DMS114 treated with DMSO at 0.1 percent for 48 hours (cell line): ENCODE measurements at regions not wholly inside any gene's neighbourhood (a gene's known extent, or its start where the extent isn't known, plus 50 kb on each side); places are given as distances from the start of the nearest gene placed in this dataset.

Source experiments
- DNase-seq: peaks from one replicate; lab custom pipeline; 2025; ENCODE audit not compliant: unreplicated experiment; lab: John Stamatoyannopoulos, UW

DNA sequence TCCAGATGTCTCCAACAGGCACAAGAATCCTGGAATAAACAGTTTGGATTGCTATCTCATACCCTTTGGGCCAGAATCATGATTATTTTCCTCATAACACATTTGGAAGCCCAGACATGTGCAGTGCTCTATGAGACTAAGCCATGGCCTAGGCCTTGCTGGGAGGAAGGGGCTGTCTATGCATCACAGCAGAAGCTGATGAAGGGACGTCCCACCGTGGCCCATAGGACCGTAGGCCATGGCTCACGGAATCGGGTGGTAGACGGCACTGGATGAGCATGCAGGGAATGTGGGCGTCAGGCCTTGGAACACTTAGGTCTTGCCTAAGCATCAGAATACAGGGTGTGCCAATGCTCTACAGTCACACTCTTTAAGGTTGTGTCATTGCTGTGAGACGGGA, 283.8 kb upstream of the TSHZ3 start:
- no peak for DNase-seq

DNA sequence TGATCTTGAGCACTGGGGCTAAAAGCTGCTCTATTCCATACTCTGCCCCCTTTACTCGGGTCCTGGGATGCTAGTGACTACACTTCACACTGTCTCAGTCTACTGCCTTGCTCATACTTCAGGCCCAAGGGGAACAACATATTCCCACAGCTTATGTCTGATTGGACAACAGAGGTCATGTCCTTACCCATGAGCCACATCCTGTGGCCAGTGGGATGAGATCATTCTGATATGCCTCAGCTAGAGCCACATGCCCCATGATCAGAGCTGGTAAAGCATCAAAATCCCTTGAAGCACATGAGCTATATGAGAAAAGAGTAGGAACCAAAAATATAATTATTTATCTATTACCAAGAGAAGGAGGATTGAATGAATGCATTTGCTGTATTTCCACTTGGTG, 290.1 kb upstream of the TSHZ3 start:
- DNase-seq = no peak

DNA sequence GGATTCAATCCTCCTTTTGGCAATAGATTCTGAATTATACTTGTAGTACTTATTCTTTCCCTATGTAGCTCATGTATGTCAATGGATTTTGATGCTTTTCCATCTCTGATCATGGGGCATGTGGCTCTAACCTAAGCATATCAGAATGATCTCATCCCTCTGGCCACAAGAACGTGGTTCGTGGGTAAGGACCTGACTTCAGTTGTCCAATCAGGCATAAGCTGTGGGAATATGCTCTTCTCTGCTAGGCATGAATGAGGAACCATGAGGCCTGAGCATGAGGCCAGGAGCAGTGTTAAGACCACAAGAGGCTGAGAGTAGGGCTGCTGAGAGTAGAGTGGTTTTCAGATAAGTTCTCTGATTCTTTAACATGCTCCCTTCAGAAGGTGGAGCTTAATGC, 292.4 kb upstream of the TSHZ3 start:
- no peak for DNase-seq

DNA sequence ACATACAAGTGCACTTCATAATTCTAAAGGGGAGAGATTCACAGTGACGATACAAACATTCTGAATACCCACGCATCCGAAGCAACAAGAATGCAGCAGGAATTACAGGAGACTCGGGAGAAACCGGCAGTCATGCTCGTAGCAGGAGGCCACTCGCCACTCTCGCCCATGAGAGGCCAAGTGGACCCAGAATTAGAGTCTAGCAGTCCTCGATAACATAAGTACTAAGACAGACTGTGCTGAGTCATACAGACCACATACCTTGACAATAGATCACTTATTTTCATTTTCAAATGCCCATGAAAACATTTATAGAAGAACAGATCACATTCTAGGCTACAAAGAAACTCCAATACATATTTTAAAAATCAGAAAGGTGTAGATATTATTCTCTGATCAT, 299.1 kb upstream of the TSHZ3 start:
- no peak for DNase-seq

DNA sequence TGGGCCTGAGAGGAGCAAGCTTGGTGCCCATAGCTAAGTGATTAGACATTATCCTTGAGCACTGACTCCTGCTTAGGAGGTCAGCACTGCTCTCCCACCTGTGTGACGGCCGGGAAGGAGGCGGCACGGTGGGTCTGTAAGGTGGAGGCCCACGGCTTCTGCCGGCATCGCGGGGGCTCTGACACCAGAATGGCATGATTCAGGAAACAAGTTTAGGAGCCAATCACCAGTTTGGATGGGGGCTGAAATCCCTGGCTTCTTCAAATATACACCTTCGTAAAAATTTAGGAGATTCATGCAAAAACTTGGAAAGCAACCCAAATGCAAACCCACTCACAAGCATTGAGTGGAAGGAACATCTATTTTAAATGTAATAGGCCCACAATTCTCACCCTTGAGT, 307.3 kb upstream of the TSHZ3 start:
- DNase-seq = no peak

DNA sequence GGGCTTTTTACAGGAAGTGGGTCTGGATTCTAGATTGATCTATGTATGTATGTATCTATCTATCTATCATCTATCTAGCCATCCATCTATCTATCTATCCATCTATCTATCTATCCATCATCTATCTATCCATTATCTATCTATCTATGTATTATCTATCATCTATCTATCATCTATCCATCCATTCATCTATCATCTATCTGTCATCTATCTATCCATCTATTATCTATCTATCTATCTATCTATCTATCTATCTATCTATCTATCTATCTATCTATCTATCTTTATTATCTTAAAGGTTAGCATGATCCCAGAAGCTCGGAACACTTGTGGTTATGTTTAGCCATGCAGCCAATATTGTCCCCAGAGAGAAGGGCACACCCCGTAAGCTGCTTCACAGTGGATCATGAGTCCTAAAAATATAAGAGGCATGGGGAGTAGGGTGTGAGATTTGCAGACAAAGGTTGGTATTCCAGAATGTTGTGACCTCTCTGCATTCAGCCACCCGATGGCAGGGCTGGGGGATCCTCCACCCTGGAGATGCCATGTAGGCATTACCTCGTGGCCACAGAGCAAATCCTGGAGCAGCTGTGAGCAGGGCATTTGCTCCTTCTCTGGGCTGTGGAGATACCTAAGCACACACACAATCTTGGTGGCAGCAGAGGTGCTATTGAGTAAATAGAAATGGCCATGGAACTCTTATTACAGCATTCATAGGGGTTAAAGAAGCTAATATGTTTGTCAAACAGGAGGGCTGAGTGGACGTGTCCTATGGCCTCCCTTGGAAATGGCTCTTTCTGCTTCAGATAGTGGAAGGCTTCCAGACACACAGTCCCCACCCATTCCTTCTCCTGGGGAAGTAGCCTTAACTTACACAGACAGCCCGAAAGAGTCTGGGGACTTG, 310.0 kb upstream of the TSHZ3 start:
- DNase-seq = no peak

DNA sequence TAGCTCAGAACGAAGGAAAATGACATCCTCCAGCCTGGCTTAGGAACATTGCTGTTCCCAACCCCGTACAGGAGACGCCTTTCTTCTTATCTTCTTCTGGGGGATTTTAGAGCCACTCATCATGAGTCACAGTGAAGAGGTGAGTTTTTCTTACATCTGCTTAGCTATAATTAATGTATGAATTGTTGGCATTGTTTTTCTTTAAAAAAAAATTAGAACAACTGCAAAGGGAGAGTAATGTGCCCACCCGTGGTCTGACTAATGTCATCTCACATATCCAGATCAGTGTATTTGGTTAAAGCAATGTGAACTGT, 310.6 kb upstream of the TSHZ3 start:
- no peak for DNase-seq

DNA sequence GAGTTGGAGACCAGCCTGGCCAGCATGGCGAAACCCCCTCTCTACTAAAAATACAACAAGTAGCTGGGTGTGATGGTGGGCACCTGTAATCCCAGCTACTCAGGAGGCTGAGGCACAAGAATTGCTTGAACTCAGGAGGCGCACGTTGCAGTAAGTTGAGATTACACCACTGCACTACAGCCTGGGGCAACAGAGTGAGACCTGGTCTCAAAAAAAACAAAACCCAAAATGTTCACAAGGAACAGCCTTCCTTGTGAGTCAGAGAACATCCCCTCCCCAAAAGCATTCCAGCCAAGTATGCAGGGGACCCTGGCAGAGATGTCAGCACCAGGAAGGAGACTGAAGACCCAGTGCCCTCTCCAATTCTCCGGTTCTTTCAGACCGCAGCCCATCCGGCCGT, 314.9 kb upstream of the TSHZ3 start:
- no peak for DNase-seq

DNA sequence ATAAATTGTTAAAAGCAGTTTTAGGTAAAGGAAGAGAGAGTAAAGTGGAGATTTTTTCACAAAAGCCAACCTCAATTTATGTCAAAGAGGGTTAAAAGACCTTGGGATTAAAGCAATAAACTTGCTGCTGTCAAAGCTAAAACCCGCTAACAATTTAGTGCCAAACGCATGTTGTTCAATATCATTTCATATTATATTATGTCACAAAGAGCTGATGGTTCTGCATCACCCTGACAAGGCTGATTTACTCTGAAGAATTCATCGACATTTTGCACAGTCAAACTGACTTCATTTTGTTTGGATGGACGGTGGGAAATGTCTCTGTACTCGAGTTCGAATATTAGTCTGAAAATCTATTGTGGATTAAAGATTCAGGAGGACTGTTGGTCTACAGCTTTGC, 315.8 kb upstream of the TSHZ3 start:
- no peak for DNase-seq

DNA sequence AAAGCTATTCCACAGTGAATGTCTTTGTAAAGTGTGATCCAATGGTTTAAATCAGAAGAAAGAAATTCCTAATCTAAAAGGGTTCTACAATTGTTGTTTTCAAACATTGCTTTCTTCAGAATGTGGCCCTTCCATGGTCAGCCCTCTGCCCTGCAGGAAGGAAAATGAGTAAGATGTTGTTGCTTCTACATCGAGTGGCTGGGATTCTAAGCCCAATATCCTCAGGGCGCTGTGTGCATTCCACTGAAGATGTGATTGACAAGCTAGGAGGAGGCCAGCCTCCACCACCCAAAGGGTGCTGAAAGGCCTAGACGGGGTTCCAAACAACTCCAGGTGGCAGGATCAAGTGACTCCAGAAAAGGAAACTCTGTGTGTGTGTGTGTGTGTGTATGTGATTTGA, 316.9 kb upstream of the TSHZ3 start:
- DNase-seq = no peak

DNA sequence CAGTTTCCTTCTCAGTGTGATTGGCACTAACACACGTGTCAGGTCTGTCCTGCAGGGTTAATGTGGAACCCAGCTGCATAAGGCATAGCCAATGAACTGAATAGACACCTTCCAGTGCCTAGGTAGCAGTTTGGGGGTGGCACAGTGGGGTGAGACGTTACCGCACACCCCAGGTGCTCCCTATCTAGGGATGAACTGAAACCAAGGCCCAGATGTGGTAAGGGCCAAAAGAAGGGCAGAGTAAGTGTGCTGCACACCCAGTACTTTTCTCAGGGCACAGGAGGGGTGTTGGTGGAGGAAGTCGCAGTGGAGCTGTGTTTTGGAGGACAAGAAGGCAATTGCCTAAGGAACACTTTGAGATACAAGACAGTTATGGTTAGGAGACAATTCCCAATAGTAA, 317.9 kb upstream of the TSHZ3 start:
- DNase-seq = no peak

DNA sequence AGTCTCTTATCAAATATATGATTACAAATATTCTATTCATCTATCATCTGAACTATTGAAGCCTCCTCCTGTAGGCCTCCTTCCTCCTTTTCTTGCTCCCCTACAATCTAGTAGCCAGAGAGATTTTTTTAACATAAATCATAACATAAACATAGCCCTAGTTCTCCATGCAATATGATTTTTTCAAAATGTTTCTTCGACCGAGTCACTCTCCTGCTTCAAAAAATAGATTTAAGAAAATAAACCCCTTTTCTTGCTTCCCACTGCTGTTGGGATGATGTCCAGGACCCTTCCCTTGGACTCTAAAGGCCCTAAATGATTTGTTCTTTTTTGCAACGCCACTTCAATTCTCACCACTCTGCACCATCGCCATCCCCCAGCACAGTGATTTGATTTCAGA, 319.7 kb upstream of the TSHZ3 start:
- DNase-seq = no peak

DNA sequence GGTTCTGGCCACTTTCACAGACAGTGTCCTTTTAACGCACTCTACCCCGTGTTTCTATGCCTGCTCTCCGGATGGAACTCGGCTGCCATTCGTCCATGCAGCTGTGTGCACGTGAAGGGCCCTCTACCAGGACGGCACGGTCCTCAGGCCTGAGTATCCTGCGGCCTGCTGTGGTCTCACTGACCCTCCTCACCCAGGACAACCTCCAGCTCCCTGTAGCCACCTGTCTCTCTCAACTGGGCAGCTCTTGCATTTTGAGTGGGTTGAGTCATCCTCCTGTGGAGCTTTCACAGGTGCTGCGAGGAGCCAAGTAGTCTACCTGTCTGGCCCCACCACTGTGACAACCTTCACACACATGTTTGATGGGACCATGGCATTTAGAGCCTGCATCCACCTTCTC, 321.7 kb upstream of the TSHZ3 start:
- no peak for DNase-seq

DNA sequence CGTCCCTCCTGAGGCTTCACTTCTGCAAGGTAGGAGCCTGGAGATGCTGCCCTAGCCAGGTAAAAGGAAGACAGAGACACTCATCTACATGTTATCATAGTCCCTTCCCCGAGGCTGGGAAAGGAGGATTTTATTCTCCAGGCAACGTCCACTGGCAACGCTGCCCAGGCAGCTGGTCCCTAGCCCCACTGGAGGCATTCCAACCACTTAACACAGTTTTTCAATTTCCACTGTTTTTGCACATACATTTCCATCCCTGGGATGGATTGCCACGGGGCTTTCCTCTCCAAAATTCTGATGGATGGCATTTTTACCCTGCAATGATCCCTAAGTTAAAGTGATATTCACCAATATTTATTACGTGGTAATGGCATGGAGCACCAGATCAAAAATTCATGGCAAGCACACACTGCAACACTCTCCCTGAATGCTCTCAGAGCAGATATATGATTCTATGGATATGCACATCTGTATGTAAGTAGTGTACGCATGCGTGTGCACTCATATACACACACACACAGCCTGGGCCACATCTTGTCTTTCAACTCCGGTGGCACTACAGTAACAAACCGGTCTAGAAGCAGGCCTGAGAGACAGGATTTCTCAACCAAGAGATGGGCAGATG, 322.3 kb upstream of the TSHZ3 start:
- no peak for DNase-seq

DNA sequence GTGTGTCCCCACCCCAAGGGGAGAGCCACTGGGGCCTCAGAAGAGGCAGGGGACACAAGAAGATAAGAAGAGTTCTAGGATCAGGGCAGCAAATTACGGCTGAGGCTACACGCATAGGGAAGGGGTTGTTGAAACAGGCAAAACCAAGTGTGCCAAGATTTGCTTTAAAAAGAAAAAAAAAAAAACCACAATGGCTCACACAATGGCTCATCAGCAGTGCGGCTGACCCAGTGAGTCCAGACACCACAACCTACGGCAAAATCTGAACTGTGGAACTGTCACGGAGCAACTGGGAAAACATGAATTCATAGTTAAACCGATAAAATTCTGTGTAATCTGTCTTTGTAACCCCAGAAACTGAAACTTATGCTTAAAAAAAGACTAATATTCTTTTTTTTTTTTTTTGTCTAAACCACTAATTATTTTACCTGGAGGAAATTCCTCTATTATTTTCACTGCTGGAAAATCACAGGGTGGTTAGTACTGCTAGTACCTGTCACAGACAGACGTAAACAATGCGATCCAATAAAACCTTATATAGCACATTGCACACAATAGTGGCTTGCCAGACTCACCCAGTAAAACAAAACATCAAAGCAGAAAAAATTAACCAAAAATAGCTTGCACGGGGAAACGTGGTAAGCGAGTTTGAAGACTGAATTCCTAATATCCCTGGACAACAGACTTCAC, 325.4 kb upstream of the TSHZ3 start:
- no peak for DNase-seq

DNA sequence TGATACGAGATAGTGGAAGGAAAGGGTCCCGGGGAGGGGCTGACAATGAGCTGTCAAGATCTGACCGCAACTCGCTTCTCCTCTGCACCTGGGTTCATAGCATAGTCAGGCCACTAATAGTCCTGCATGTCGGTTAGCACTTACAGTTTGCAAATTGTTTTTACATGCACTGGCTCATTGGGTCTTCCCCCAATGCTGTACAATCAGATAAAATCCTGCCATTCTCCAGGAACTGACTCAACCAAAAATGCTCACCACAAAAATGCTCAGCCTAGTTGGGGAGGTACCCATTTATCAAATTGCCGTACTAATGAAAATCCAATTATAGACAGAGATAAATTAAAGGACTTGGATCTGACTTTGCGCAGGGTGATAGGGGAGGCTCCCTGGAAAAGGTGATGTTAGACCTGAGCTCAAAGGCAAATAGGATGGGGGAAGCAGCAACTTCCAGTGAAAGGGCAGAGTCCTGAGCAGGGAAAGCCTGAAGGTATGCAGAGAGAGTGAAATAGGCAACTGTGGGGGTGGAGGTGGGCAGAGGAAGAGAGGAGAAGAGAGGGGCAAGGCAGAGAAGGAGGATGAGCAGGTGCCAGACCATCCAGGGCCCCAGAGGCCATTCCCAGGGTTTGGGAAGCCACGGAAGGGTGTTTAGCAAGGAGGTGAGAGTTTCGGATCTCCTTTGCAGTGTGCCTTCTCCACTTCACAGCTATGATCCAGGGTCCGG, 326.1 kb upstream of the TSHZ3 start:
- DNase-seq = no peak

DNA sequence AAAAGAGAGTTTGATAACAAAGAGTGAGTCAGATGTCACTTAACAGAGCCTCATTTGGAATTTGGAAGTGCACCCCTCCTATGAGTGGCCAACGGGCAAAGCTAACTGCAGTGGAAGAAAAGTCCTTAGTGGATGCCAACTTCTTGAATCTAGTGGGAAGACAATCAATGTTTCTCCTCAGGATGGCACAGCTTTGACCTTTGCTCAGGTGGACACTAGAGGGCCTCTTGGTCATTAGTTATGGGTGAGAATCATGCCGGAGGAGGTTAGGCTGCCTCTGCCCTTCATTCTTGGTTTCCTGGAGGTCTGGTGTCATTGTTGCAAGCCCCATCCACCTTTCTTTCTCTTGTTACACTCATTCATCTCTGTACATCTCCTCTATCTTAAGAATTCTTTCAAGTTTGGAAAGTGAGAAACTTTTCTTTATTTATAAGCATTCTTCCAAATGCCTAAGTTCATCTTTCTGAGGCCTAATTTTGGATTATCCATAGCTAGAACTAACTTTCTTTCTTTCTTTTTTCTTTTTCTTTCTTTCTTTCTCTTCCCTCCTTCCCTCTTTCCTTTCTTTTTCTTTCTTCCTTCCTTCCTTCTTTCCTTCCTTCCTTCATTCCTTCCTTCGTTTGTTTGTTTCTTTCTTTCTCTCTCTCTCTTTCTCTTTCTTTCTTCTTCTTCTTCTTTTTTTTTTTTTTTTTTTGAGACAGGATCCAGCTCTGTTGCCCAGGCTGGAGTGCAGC, 327.2 kb upstream of the TSHZ3 start:
- no peak for DNase-seq

DNA sequence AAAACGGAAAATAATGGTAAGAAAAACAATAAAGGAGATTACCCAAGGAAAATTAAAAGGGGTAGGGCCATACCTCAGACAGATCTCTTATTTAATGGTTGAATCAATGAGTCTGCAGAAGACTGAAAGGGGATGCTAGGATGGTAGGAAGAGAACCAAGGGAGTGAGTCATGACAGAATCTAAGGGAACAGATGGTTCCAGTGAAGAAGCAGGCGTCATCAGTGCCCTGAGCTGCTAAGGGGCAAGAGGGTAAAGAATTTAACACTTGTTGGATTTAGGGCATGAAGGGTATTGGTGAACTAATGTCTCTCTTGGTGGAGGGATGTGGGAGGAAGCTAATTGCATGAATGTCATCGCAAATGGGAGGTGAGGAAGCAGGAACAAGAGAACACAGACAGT, 329.2 kb upstream of the TSHZ3 start:
- DNase-seq = no peak

DNA sequence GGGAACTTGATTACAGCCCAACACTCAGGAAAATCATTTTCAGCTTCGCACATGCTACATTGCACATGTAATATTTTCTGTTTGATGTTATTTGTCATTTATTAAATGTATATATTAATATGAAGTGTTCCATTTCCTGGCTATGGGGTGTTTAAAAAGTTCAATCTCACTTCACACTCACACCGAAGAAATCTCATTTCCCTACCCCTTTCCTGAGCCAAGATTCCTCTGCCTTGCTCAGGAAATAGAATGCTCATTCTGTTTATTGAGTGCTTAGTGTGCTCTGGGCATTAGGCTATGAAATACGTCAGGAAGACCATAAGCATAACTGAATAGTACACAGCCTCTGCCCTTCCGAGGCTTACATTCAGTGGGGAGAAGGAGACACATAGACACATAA, 331.9 kb upstream of the TSHZ3 start:
- no peak for DNase-seq

DNA sequence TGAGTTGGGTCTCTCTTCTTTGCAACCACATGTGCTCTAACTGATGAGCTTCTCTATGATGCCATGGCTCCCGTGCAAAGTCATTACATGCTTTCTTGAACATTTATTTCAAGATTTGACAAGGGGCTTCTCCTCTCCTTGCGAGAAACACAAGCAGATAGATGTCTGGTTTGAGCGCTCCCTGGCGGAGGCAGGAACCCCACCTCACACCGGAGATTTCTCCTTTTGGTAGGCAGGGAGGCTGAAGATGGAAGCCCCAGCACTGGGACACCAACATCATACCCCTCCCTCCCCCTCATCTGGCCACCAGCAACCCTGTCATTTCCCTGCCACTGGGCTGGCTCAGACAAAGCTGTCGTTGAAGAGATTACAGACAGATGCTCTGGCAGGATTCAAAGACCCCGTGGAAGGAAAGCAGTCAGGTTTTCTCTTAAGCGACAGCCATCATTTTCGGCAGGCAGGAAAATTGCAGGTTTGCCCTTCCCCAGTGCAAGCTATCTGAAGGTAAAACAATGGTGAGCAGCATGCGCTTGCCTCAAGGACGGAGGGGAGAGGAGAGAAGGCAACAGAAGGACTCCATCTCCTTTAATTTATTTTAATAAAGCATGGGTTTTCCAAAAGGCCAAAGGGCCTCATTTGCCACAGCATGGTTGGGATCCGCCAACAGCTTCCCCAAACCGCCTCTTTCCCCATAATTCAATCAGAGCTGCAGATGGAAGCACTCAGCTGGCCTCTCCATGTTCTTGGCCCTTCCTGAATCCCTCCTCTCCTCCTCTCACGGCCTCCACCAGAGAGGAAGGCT, 344.1 kb upstream of the TSHZ3 start:
- DNase-seq = no peak
